ENCODE measurements at regions not wholly inside any gene's neighbourhood (a gene's known extent, or its start where the extent isn't known, plus 50 kb on each side); places are given as distances from the start of the nearest gene placed in this dataset.

DNA sequence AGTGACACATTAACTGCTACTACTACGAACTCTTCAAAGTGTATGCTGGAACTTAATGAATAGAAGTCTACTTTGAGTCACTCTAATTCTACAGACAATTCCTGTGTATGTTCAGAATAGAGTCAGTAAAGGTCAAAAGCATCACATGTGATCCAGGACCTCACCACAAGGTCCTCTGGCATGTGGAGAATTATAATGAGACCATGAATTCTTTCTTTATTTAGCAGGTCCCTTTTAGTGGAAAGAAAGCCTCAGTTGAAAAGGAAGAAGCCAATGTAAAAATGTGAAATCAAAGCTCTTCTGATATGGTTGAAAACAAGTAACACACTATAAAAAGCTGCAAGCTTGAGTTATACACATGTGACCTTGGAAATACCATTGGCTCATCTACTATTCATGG lies 1612.1 kb upstream of the GOT2 start:
- H3K79me2 ChIP-seq (ENCODE audit: control insufficient read depth, insufficient read depth, low read length): no peaks in the 10 kb centered on the region
- H3K9me1 ChIP-seq (ENCODE audit: control insufficient read depth, insufficient read depth, low read length): no peaks in the 10 kb centered on the region
- ChIA-PET CTCF (ENCODE audit: low intra/inter-chr PET ratio) (no interaction called here), POLR2A (no interaction called here)
- no peak overlapping the region for H3K4me2 ChIP-seq (ENCODE audit: insufficient read depth, low read length)
- ATAC-seq (no peak), FAIRE-seq (no peak), DNase-seq (ENCODE audit: extremely low read depth in 1 of 4, low spot score in 3 of 4) (no peak)
- no peaks in the 10 kb centered on the region for H3K4me1 ChIP-seq (replicated peaks in 1 of 2; ENCODE audit: control insufficient read depth in 2 of 2, insufficient read depth in 2 of 2, low read length in 2 of 2)
- no peaks in the 10 kb centered on the region for H3K36me3 ChIP-seq (ENCODE audit: control insufficient read depth, insufficient read depth, low read length)
- H2AFZ ChIP-seq (ENCODE audit: low read depth, low read length): no peak overlapping the region
- intact Hi-C loops (cut with micrococcal nuclease): no loop called here
- WGBS (ENCODE audit: insufficient coverage, low coverage, missing lambda C conversion rate): 6% methylated on average over 1 of the region's 1 CpG
- no peak overlapping the region for H3K9ac ChIP-seq (ENCODE audit: insufficient read depth in 1 of 2, low read depth in 2 of 2, low read length in 2 of 2)
- H3K4me3 ChIP-seq: no peak overlapping the region
- no peaks in the 10 kb centered on the region for H3K9me3 ChIP-seq (replicated peaks; ENCODE audit: control insufficient read depth, insufficient read depth, low read depth, low read length)
- TF ChIP-seq RFX5 (IDR thresholded peaks at IDR 0.05; ENCODE audit: low read depth, low read length): no peak
- TF ChIP-seq YBX1 (IDR thresholded peaks at IDR 0.05): no peak
- no peak for TF ChIP-seq HDAC2 (IDR thresholded peaks at IDR 0.05)
- no peak for TF ChIP-seq FOXP1 (CRISPR knock-in tag; IDR thresholded peaks at IDR 0.05)
- TF ChIP-seq, protein P1, sequence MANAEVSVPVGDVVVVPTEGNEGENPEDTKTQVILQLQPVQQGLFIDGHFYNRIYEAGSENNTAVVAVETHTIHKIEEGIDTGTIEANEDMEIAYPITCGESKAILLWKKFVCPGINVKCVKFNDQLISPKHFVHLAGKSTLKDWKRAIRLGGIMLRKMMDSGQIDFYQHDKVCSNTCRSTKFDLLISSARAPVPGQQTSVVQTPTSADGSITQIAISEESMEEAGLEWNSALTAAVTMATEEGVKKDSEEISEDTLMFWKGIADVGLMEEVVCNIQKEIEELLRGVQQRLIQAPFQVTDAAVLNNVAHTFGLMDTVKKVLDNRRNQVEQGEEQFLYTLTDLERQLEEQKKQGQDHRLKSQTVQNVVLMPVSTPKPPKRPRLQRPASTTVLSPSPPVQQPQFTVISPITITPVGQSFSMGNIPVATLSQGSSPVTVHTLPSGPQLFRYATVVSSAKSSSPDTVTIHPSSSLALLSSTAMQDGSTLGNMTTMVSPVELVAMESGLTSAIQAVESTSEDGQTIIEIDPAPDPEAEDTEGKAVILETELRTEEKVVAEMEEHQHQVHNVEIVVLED (CRISPR knock-in tag; IDR thresholded peaks at IDR 0.05): no peak
- TF ChIP-seq ARID1B (IDR thresholded peaks at IDR 0.05): no peak
- TF ChIP-seq ZZZ3 (IDR thresholded peaks at IDR 0.05): no peak
- no peak for TF ChIP-seq FOXJ2 (tag; IDR thresholded peaks at IDR 0.05)
- TF ChIP-seq ZNF431 (CRISPR knock-in tag; IDR thresholded peaks at IDR 0.05): no peak
- no peak for TF ChIP-seq GATAD2A (IDR thresholded peaks at IDR 0.05)
- TF ChIP-seq ATF1 (CRISPR knock-in tag; IDR thresholded peaks at IDR 0.05): no peak
- no peak for TF ChIP-seq ATF1 (tag; IDR thresholded peaks at IDR 0.05)
- TF ChIP-seq FOXM1 (IDR thresholded peaks at IDR 0.05; ENCODE audit: low read depth): no peak
- no peak for TF ChIP-seq FOXM1 (CRISPR knock-in tag; IDR thresholded peaks at IDR 0.05; ENCODE audit: low read depth)
- TF ChIP-seq, protein P2, sequence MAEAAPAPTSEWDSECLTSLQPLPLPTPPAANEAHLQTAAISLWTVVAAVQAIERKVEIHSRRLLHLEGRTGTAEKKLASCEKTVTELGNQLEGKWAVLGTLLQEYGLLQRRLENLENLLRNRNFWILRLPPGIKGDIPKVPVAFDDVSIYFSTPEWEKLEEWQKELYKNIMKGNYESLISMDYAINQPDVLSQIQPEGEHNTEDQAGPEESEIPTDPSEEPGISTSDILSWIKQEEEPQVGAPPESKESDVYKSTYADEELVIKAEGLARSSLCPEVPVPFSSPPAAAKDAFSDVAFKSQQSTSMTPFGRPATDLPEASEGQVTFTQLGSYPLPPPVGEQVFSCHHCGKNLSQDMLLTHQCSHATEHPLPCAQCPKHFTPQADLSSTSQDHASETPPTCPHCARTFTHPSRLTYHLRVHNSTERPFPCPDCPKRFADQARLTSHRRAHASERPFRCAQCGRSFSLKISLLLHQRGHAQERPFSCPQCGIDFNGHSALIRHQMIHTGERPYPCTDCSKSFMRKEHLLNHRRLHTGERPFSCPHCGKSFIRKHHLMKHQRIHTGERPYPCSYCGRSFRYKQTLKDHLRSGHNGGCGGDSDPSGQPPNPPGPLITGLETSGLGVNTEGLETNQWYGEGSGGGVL (CRISPR knock-in tag; IDR thresholded peaks at IDR 0.05): no peak
- no peak for TF ChIP-seq ZNF23 (CRISPR knock-in tag; IDR thresholded peaks at IDR 0.05)
- TF ChIP-seq HOXB6 (CRISPR knock-in tag; IDR thresholded peaks at IDR 0.05; ENCODE audit: borderline replicate concordance): no peak
- TF ChIP-seq ZNF445 (CRISPR knock-in tag; IDR thresholded peaks at IDR 0.05; ENCODE audit: low read depth): no peak
- no peak for TF ChIP-seq L3MBTL2 (IDR thresholded peaks at IDR 0.05)
- TF ChIP-seq MAFF (IDR thresholded peaks at IDR 0.05; ENCODE audit: low read length): no peak
- H3K27ac ChIP-seq (ENCODE audit: extremely low read depth, low read depth, low read length): no peak overlapping the region
- no TSS peak for BruUV-seq (replicated peaks)
- no peaks in the 10 kb centered on the region for H3K27me3 ChIP-seq (ENCODE audit: control insufficient read depth in 2 of 2, insufficient read depth in 2 of 2, low read length in 2 of 2)
- in situ Hi-C loops (cut with MboI): no loop called here
- no peaks in the 10 kb centered on the region for H4K20me1 ChIP-seq (replicated peaks; ENCODE audit: control insufficient read depth, insufficient read depth, low read length)
